Ovary (tissue), 3 donors: ENCODE measurements at regions not wholly inside any gene's neighbourhood (a gene's known extent, or its start where the extent isn't known, plus 50 kb on each side); places are given as distances from the start of the nearest gene placed in this dataset.

ENCODE experiments used
- CTCF ChIP-seq, 3 donors: fragments of 450-650 bp in 2 of 3; fragments of 200-600 bp in 1 of 3; IDR thresholded peaks; one replicate each; pipeline versions ENCODE4 v1.5.1 to v1.8.0; 2016 to 2022; ENCODE audit warnings: antibody characterized with exemption in 3 of 3, mild to moderate bottlenecking in 1 of 3
- EP300 ChIP-seq: sonication (generic); formaldehyde crosslinking; IDR thresholded peaks from one replicate; pipeline ENCODE4 v1.6.1; 2017; ENCODE audit warnings: antibody characterized with exemption
- POLR2A ChIP-seq: fragments of 450-650 bp; IDR thresholded peaks from one replicate; pipeline ENCODE4 v1.6.1; 2017; ENCODE audit warnings: antibody characterized with exemption, mild to moderate bottlenecking, moderate library complexity
- donor health status: DM: no; HTN: no; CAD: no.

DNA sequence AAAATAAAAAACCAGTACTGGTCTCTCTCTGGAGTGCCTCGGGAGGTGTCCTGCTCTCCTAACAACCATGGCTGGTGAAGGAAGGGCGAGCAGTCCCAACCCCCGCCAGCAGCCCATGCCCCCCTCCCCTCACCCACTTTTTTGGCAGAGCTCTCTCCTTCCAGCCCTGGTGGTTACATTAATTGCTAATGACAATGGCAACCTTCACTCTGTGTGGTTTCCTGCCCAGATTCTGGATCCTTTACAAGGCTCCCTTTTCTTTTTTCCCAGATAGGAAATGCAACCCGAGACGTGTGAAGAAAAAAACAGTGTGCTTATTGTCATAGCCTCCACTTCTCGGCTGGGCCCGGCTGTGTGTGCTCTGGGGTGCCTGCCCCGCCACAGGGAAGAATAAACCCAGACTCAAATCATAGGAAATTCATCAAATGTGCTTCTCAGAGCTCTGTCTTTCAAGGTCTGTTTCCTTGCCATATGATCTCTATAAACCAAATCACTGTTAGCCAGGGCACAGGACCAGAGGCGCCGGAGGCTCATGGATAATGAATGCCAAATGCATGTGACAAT lies 513.0 kb downstream of the SOX6 start:
- TF ChIP-seq CTCF (IDR thresholded peaks at IDR 0.05) (no peak), EP300 (no peak), POLR2A (no peak)
